ENCODE measurements at regions not wholly inside any gene's neighbourhood (a gene's known extent, or its start where the extent isn't known, plus 50 kb on each side); places are given as distances from the start of the nearest gene placed in this dataset.

- CTCF ChIA-PET: interaction anchor here (2.8 kb wide), 1 partner anchor 13 kb away, joined by 15 read pairs; no protein-coding TSS in a partner anchor
- Mint-ChIP-seq H3K4me1 (ENCODE audit: low read depth) (peaks cover 9% of the 10 kb centered on the region), H3K4me3 (no peak overlapping the region), H3K9me3 (ENCODE audit: insufficient read depth) (no peaks in the 10 kb centered on the region), H3K27ac (no peak overlapping the region), H3K36me3 (ENCODE audit: low read depth) (no peaks in the 10 kb centered on the region), H3K27me3 (ENCODE audit: low read depth) (no peaks in the 10 kb centered on the region)
- POLR2A ChIA-PET: no interaction called here
- ATAC-seq (no peak), DNase-seq (no peak)
Measured at GRCh38 chr13:24039621-24040475, 120.7 kb upstream of the SPATA13 start.

- ATAC-seq: no peak
- Mint-ChIP-seq H3K27me3 (ENCODE audit: low read depth) (no peaks in the 10 kb centered on the region), H3K27ac (no peak overlapping the region), H3K4me1 (ENCODE audit: low read depth) (peaks cover 9% of the 10 kb centered on the region), H3K4me3 (no peak overlapping the region), H3K9me3 (ENCODE audit: insufficient read depth) (no peaks in the 10 kb centered on the region), H3K36me3 (ENCODE audit: low read depth) (no peaks in the 10 kb centered on the region)
- DNase-seq: no peak
- POLR2A ChIA-PET: no interaction called here
- CTCF ChIA-PET: interaction anchor here (0.7 to 2.8 kb wide), 4 partner anchors 9 to 188 kb away, joined by 3 to 15 read pairs (median 4); no protein-coding TSS in a partner anchor
Measured at GRCh38 chr13:24040835-24041234, 119.7 kb upstream of the SPATA13 start.

DNA sequence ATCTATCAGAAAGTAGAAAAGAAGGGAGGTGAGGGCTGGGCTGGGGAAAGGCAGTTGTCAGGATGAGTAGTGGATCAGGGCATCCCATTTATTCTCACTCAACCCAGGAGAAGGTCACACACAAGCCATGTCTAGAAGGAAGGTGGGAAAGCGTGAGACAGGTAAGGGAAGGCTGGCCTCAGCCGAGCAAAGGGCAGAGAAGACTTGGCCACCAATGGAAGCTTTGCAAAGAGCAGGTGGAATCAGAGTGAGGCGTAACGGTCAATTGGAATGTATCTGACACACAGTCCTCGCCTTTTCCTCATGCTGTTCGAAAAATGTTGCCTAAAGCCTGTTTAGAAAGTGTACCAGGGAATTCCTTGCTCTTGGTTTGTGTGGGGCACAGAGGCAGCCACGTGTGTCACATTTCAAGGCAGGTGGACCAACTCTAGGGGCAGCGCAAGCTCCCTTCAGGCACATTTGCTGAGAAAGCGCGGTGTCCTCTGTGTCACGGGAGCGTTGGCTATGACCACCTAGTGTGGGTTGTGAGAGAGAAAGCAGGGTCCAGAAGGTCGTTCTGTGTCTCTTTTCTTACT, 118.8 kb upstream of the SPATA13 start:
- ATAC-seq: no peak
- DNase-seq: no peak
- POLR2A ChIA-PET: no interaction called here

GRCh38 chr13:24042710-24043440, 117.6 kb upstream of the SPATA13 start:
- no peak overlapping the region for H3K4me3 Mint-ChIP-seq
- H3K27ac Mint-ChIP-seq: no peak overlapping the region
- ATAC-seq (no peak), DNase-seq (no peak)
- CTCF ChIA-PET: interaction anchor here (1.0 to 2.0 kb wide), 4 partner anchors 10 to 82 kb away, joined by 3 to 6 read pairs (median 4); no protein-coding TSS in a partner anchor
- H3K9me3 Mint-ChIP-seq (ENCODE audit: insufficient read depth): no peaks in the 10 kb centered on the region
- POLR2A ChIA-PET: no interaction called here
- H3K27me3 Mint-ChIP-seq (ENCODE audit: low read depth): no peaks in the 10 kb centered on the region
- H3K4me1 Mint-ChIP-seq (ENCODE audit: low read depth): peaks cover 9% of the 10 kb centered on the region
- H3K36me3 Mint-ChIP-seq (ENCODE audit: low read depth): no peaks in the 10 kb centered on the region

More for the DNA sequence above, 118.8 kb upstream of the SPATA13 start:
- H3K4me1 Mint-ChIP-seq (ENCODE audit: low read depth): peaks cover 9% of the 10 kb centered on the region
- no peaks in the 10 kb centered on the region for H3K27me3 Mint-ChIP-seq (ENCODE audit: low read depth)
- CTCF ChIA-PET: interaction anchor here (0.7 to 2.8 kb wide), 7 partner anchors 10 to 187 kb away, joined by 3 to 15 read pairs (median 4); no protein-coding TSS in a partner anchor
- H3K27ac Mint-ChIP-seq: no peak overlapping the region
- H3K9me3 Mint-ChIP-seq (ENCODE audit: insufficient read depth): no peaks in the 10 kb centered on the region
- no peaks in the 10 kb centered on the region for H3K36me3 Mint-ChIP-seq (ENCODE audit: low read depth)
- H3K4me3 Mint-ChIP-seq: no peak overlapping the region

DNA sequence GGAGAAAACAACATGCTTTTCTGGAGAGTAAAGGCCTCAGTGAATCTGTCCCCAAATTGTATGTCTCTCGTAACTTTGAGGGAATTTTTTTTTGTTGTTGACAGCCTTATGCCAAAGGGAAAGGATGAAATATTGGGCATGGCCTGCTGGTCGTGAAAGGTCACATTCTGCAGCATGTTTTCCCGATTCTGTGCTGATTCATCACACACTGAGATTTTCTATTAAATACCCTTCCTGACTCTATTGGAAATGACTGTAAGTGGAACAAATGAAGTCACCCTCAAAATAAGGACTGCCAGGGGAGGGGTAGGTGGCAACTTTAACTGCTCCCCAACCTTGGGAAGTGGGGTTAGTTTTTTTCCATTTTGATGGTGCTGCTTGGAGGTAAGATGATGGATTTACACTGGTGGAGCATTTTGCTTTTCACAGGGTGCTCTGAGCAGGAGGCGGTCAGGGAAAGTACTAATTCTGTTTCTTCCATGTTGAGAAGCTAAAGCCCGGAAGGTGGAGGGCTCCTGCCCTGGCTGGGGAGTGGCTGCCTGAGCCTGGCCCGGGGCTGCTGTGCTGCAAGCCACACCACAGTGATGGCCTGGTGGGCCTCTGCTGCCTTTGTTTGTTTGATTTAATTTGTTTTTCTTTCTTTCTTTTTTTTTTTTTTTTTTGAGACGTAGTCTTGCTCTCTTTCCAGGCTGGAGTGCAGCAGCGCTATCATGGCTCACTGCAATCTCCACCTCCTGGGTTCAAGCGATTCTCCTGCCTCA, 116.8 kb upstream of the SPATA13 start:
- ATAC-seq (no peak), DNase-seq (no peak)
- ChIA-PET POLR2A (no interaction called here), CTCF (interaction anchor here (1.0 to 2.0 kb wide), 2 partner anchors 9 to 83 kb away, joined by 3 to 6 read pairs; no protein-coding TSS in a partner anchor)
- Mint-ChIP-seq H3K4me3 (no peak overlapping the region), H3K4me1 (ENCODE audit: low read depth) (peaks cover 3% of the 10 kb centered on the region), H3K9me3 (ENCODE audit: insufficient read depth) (no peaks in the 10 kb centered on the region), H3K27ac (no peak overlapping the region), H3K27me3 (ENCODE audit: low read depth) (no peaks in the 10 kb centered on the region), H3K36me3 (ENCODE audit: low read depth) (no peaks in the 10 kb centered on the region)

GRCh38 chr13:24045597-24045996, 114.9 kb upstream of the SPATA13 start:
- no peaks in the 10 kb centered on the region for H3K4me1 Mint-ChIP-seq (ENCODE audit: low read depth)
- H3K9me3 Mint-ChIP-seq (ENCODE audit: insufficient read depth): no peaks in the 10 kb centered on the region
- ATAC-seq: no peak
- no peaks in the 10 kb centered on the region for H3K27me3 Mint-ChIP-seq (ENCODE audit: low read depth)
- no peak for DNase-seq
- no peak overlapping the region for H3K4me3 Mint-ChIP-seq
- H3K36me3 Mint-ChIP-seq (ENCODE audit: low read depth): no peaks in the 10 kb centered on the region
- H3K27ac Mint-ChIP-seq: no peak overlapping the region
- ChIA-PET POLR2A (no interaction called here), CTCF (interaction anchor here (0.8 kb wide), 1 partner anchor 8 kb away, joined by 4 read pairs; no protein-coding TSS in a partner anchor)

DNA sequence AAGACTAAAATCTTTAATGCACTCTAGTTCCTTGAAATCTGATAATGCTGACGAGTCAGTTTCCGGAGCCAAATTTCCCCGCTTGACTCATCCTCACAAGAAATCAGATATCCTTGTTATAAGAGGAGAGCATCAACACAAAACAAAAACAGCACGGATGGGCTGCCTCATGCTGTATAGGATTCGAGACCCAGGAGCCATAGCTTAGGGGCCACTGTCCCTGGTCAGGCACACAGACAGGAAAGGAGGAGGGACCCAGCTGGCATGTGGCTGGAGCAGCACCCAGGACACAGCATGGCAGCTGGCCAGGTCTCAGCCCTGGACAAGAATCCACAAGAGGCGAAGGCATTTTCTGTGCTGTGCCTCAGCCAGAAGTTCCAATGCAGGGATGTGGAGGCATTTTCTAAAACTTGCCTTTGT, 110.2 kb upstream of the SPATA13 start:
- CTCF ChIA-PET: interaction anchor here (6.2 kb wide), 1 partner anchor 178 kb away, joined by 52 read pairs; no protein-coding TSS in a partner anchor
- Mint-ChIP-seq H3K4me1 (ENCODE audit: low read depth) (peaks cover 7% of the 10 kb centered on the region), H3K27ac (no peak overlapping the region), H3K9me3 (ENCODE audit: insufficient read depth) (no peaks in the 10 kb centered on the region), H3K27me3 (ENCODE audit: low read depth) (no peaks in the 10 kb centered on the region), H3K4me3 (no peak overlapping the region), H3K36me3 (ENCODE audit: low read depth) (no peaks in the 10 kb centered on the region)
- POLR2A ChIA-PET: no interaction called here
- DNase-seq (no peak), ATAC-seq (no peak)

GRCh38 chr13:24050796-24051715, 109.5 kb upstream of the SPATA13 start:
- ChIA-PET CTCF (interaction anchor here (2.8 to 6.2 kb wide), 2 partner anchors 10 to 177 kb away, joined by 15 to 52 read pairs; no protein-coding TSS in a partner anchor), POLR2A (no interaction called here)
- ATAC-seq: no peak
- H3K36me3 Mint-ChIP-seq (ENCODE audit: low read depth): no peaks in the 10 kb centered on the region
- DNase-seq: no peak
- no peaks in the 10 kb centered on the region for H3K27me3 Mint-ChIP-seq (ENCODE audit: low read depth)
- H3K4me1 Mint-ChIP-seq (ENCODE audit: low read depth): peaks cover 7% of the 10 kb centered on the region
- no peak overlapping the region for H3K27ac Mint-ChIP-seq
- H3K4me3 Mint-ChIP-seq: no peak overlapping the region
- H3K9me3 Mint-ChIP-seq (ENCODE audit: insufficient read depth): no peaks in the 10 kb centered on the region

- DNase-seq: no peak
- no peaks in the 10 kb centered on the region for H3K36me3 Mint-ChIP-seq (ENCODE audit: low read depth)
- peaks cover 4% of the 10 kb centered on the region for H3K27me3 Mint-ChIP-seq (ENCODE audit: low read depth)
- ATAC-seq: no peak
- no peak overlapping the region for H3K4me3 Mint-ChIP-seq
- ChIA-PET POLR2A (interaction anchor here (0.9 kb wide), 1 partner anchor 68 kb away, joined by 3 read pairs; no protein-coding TSS in a partner anchor), CTCF (interaction anchor here (0.7 to 6.2 kb wide), 33 partner anchors 7 to 218 kb away, joined by 3 to 82 read pairs (median 6); partner anchors contain the start of gene SPATA13)
- H3K4me1 Mint-ChIP-seq (ENCODE audit: low read depth): peaks cover 7% of the 10 kb centered on the region
- H3K27ac Mint-ChIP-seq: no peak overlapping the region
- H3K9me3 Mint-ChIP-seq (ENCODE audit: insufficient read depth): no peaks in the 10 kb centered on the region
Measured at GRCh38 chr13:24052547-24053518, 107.7 kb upstream of the SPATA13 start.

Measured in activated CD8-positive, alpha-beta T cell treated with anti-CD3 and anti-CD28 coated beads, Interleukin-2, amount 10 ng/mL, durations not matched to agents 7 days and 5 days (primary cell).